Bronchial epithelial cell (primary cell): ENCODE measurements at regions not wholly inside any gene's neighbourhood (a gene's known extent, or its start where the extent isn't known, plus 50 kb on each side); places are given as distances from the start of the nearest gene placed in this dataset.
"Not testable (repeated sequence)": the region's sequence is repeated elsewhere in the genome, so short reads cannot be mapped to it uniquely, and the experiment has no call there.

ENCODE experiments used
- DNase-seq: peaks from one replicate; pipeline ENCODE4 v3.0.0-alpha.2; 2010; ENCODE audit warnings: low read depth
- FAIRE-seq: peaks from 2 replicates; lab custom pipeline; 2011; peaks lifted over from hg19 to GRCh38; lab: Jason Lieb, UNC
- H3K27me3 ChIP-seq: 2 replicates; pipeline ENCODE4 v1.5.1; 2011; ENCODE audit warnings: low read length; ENCODE audit not compliant: control insufficient read depth, insufficient read depth
- H3K36me3 ChIP-seq: 2 replicates; pipeline ENCODE4 v1.5.1; 2011; ENCODE audit warnings: low read length; ENCODE audit not compliant: control insufficient read depth, insufficient read depth
- H3K4me3 ChIP-seq: 2 replicates; pipeline ENCODE4 v1.5.1; 2011; ENCODE audit warnings: mild to moderate bottlenecking, low read depth, low read length, control low read depth
- TF ChIP-seq, protein P1 (sequence below): IDR thresholded peaks from 2 replicates; pipeline ENCODE4 v1.5.1; 2011; ENCODE audit warnings: mild to moderate bottlenecking, moderate library complexity, low read length, control low read depth, inconsistent platforms; ENCODE audit not compliant: insufficient read depth, severe bottlenecking

DNA sequence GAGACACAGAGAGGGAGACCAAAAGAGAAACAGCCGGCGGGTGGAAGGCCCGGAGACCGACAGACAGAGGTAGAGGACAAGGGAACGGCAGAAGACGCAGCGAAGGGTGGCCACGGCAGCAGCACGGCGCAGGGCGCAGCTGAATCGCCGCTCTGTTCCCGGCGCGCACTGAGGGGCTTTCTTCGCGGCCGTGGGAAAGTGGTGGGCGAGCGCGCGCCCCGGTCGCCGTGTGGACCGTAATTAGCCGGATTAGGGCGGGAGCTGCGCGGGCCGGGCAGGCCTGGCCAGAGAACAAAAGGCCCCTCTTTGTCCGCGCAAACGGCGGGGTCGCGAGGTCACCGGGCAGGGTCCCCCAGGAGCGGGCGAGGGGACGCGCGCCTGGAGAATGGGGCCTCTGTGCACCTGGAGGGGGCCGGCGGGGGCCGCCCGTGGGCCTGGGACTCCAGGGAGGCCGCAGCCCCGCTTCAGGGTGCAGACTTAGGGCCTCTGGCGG lies 158.3 kb downstream of the ZFP36L2 start:
- Histone ChIP-seq H3K36me3 (no peaks in the 10 kb centered on the region), H3K4me3 (no peak overlapping the region), H3K27me3 (no peaks in the 10 kb centered on the region)
- DNase-seq (no peak), FAIRE-seq (no peak)
- TF ChIP-seq, protein P1, sequence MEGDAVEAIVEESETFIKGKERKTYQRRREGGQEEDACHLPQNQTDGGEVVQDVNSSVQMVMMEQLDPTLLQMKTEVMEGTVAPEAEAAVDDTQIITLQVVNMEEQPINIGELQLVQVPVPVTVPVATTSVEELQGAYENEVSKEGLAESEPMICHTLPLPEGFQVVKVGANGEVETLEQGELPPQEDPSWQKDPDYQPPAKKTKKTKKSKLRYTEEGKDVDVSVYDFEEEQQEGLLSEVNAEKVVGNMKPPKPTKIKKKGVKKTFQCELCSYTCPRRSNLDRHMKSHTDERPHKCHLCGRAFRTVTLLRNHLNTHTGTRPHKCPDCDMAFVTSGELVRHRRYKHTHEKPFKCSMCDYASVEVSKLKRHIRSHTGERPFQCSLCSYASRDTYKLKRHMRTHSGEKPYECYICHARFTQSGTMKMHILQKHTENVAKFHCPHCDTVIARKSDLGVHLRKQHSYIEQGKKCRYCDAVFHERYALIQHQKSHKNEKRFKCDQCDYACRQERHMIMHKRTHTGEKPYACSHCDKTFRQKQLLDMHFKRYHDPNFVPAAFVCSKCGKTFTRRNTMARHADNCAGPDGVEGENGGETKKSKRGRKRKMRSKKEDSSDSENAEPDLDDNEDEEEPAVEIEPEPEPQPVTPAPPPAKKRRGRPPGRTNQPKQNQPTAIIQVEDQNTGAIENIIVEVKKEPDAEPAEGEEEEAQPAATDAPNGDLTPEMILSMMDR: no peak

DNA sequence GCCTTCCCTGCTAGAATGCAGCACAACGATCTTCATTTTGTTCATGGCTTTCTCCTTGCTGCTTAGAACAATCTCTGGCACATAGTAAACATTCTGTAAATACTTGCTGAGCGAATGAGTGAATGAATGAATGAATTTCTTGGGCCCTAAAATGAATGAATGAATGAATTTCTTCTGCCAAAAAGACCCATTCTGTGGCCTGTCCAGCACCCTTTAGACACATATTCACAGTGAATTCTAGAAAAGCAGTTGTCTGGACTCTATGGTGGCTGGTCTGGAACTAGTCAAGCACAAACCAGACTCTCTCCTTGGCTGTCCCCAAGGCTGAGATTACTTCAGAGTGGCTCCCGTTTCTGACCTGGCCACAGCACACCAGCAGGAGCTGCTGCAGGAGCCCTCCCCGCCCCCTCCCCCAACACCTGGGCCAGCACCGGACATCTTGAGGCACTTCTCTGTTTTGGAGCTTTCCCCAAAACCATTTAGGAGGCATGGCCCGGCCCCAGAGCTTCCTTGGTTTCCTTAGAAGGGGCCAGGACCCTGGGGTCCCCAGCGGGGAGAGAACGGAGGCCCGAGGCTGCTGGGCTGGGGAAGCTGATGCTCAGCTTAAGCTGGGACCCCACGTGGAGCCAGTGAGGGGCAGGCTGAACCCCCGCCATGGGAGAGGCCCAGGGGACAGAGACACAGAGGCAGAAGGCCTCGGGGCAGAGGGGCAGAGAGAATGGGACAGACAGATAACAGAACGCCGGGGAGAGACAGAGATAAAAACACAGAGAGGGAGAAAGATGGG lies 159.0 kb downstream of the ZFP36L2 start:
- TF ChIP-seq, protein P1: no peak
- no peak for FAIRE-seq
- Histone ChIP-seq H3K4me3 (no peak overlapping the region), H3K27me3 (no peaks in the 10 kb centered on the region), H3K36me3 (no peaks in the 10 kb centered on the region)
- DNase-seq: no peak

DNA sequence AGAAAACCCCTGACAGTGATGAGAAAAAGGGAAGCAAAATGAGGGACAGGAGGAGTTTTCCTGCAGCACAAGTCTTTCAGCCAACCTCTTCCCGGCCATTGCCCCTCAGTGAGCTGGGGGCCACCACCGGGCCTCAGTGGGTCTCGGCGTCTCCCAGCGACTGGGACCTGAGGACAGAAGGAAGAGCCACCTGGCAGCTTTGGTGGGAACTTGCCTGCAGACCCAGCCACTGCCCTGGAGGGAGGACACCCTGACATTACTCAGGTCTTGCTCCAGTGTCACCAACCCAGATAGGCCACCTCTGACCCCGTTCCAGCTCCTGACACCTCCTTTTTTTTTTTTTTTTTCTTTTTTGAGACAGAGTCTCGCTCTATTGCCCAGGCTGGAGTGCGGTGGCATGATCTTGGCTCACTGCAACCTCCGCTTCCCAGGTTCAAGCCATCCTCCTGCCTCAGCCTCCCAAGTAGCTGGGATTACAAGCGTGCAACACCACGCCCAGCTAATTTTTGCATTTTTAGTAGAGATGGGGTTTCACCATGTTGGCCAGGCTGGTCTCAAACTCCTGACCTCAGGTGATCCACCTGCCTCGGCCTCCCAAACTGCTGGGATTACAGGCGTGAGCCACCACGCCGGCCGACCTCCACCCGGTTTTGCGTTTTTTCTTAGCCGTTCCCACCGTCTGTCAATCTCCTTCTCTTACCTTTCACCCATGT lies 159.7 kb downstream of the ZFP36L2 start:
- not testable (repeated sequence) for DNase-seq, H3K4me3 ChIP-seq, H3K27me3 ChIP-seq, FAIRE-seq, H3K36me3 ChIP-seq

DNA sequence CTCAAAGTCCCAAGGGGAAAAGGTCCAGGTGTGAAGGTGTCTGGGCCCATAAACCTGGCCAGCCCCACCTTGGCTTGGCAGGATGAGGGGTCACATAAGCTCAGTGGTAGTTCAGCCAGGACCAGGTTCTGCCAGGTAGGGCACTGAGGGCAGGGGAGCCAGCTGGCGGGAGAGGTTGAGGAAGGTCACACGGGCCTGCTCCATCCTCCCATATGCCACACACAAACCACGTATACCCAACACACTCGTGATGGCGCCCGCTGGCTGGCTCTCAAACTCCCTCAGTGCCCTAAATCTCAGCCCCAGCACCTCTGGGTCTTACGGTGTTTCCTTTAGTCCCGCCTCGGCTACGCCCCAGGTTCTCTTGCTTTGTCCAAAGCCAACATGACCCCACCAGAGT lies 160.5 kb downstream of the ZFP36L2 start:
- Histone ChIP-seq H3K36me3 (no peaks in the 10 kb centered on the region), H3K27me3 (no peaks in the 10 kb centered on the region), H3K4me3 (no peak overlapping the region)
- no peak for DNase-seq
- no peak for FAIRE-seq
- TF ChIP-seq, protein P1: no peak

DNA sequence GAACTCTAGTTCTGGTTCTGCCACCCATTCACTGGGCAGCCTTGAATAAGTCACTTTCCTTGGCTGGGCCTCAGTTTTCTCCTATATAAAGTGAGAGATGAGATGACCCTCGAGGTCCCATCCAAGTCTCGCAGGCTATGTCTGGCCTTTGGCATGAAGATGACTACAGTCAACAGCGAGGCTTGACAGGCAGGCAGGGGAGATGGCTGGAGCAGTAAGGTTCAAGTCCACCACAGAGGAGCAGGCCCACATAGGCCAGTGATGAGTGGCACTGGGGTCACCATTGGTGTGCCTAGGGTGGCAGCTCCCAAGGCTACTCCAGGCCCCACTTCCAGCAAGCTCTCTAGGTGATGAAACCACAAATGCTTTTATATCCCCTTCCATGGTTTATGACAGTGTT lies 161.4 kb downstream of the ZFP36L2 start:
- TF ChIP-seq, protein P1: no peak
- no peak for DNase-seq
- FAIRE-seq: no peak
- H3K27me3 ChIP-seq: no peaks in the 10 kb centered on the region
- H3K4me3 ChIP-seq: no peak overlapping the region
- no peaks in the 10 kb centered on the region for H3K36me3 ChIP-seq

DNA sequence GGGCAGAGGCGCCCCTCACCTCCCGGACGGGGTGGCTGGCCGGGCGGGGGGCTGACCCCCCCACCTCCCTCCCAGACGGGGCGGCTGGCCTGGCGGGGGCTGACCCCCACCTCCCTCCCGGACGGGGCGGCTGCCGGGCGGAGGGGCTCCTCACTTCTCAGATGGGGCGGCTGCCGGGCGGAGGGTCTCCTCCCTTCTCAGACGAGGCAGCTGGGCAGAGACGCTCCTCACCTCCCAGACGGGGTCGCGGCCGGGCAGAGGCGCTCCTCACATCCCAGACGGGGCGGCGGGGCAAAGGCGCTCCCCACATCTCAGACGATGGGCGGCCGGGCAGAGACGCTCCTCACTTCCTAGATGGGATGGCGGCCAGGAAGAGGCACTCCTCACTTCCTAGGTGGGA lies 163.3 kb downstream of the ZFP36L2 start:
- H3K4me3 ChIP-seq, H3K27me3 ChIP-seq, H3K36me3 ChIP-seq, DNase-seq, FAIRE-seq: not testable (repeated sequence)
